ENCODE measurements at regions not wholly inside any gene's neighbourhood (a gene's known extent, or its start where the extent isn't known, plus 50 kb on each side); places are given as distances from the start of the nearest gene placed in this dataset.

- no peaks in the 10 kb centered on the region for H3K36me3 ChIP-seq (ENCODE audit: control insufficient read depth, insufficient read depth, low read length)
- H3K4me1 ChIP-seq (ENCODE audit: control insufficient read depth, insufficient read depth, low read length): no peaks in the 10 kb centered on the region
- H3K9me3 ChIP-seq (ENCODE audit: control insufficient read depth, insufficient read depth, low read length): no peaks in the 10 kb centered on the region
- no peak for DNase-seq (ENCODE audit: low read depth in 4 of 6, low spot score in 6 of 6)
- WGBS (ENCODE audit: insufficient coverage): 83% methylated on average over 3 of the region's 7 CpGs
- H3K4me3 ChIP-seq (ENCODE audit: low read depth, low read length): no peak overlapping the region
- no peak overlapping the region for H3K27ac ChIP-seq (ENCODE audit: low read depth, low read length)
- H3K27me3 ChIP-seq (ENCODE audit: control insufficient read depth, insufficient read depth, low read length): no peaks in the 10 kb centered on the region
Measured at GRCh38 chr10:8238986-8239385, 184.5 kb downstream of the GATA3 start.

- 80% methylated on average over 1 of the region's 2 CpGs for WGBS (ENCODE audit: insufficient coverage)
- Histone ChIP-seq H3K4me1 (ENCODE audit: control insufficient read depth, insufficient read depth, low read length) (no peaks in the 10 kb centered on the region), H3K27me3 (ENCODE audit: control insufficient read depth, insufficient read depth, low read length) (no peaks in the 10 kb centered on the region), H3K9me3 (ENCODE audit: control insufficient read depth, insufficient read depth, low read length) (no peaks in the 10 kb centered on the region), H3K36me3 (ENCODE audit: control insufficient read depth, insufficient read depth, low read length) (no peaks in the 10 kb centered on the region), H3K4me3 (ENCODE audit: low read depth, low read length) (no peak overlapping the region), H3K27ac (ENCODE audit: low read depth, low read length) (no peak overlapping the region)
- no peak for DNase-seq (ENCODE audit: low read depth in 4 of 6, low spot score in 6 of 6)
Measured at GRCh38 chr10:8240861-8241260, 186.4 kb downstream of the GATA3 start.

GRCh38 chr10:8242295-8242872, 187.9 kb downstream of the GATA3 start:
- DNase-seq (ENCODE audit: low read depth in 4 of 6, low spot score in 6 of 6): no peak
- Histone ChIP-seq H3K27me3 (ENCODE audit: control insufficient read depth, insufficient read depth, low read length) (no peaks in the 10 kb centered on the region), H3K27ac (ENCODE audit: low read depth, low read length) (no peak overlapping the region), H3K4me3 (ENCODE audit: low read depth, low read length) (no peak overlapping the region), H3K4me1 (ENCODE audit: control insufficient read depth, insufficient read depth, low read length) (no peaks in the 10 kb centered on the region), H3K36me3 (ENCODE audit: control insufficient read depth, insufficient read depth, low read length) (no peaks in the 10 kb centered on the region), H3K9me3 (ENCODE audit: control insufficient read depth, insufficient read depth, low read length) (no peaks in the 10 kb centered on the region)
- WGBS (ENCODE audit: insufficient coverage): 92% methylated on average over 5 of the region's 8 CpGs

GRCh38 chr10:8245131-8245813, 190.8 kb downstream of the GATA3 start:
- Histone ChIP-seq H3K4me3 (ENCODE audit: low read depth, low read length) (no peak overlapping the region), H3K9me3 (ENCODE audit: control insufficient read depth, insufficient read depth, low read length) (no peaks in the 10 kb centered on the region), H3K4me1 (ENCODE audit: control insufficient read depth, insufficient read depth, low read length) (no peaks in the 10 kb centered on the region), H3K27me3 (ENCODE audit: control insufficient read depth, insufficient read depth, low read length) (no peaks in the 10 kb centered on the region), H3K27ac (ENCODE audit: low read depth, low read length) (no peak overlapping the region), H3K36me3 (ENCODE audit: control insufficient read depth, insufficient read depth, low read length) (no peaks in the 10 kb centered on the region)
- DNase-seq (ENCODE audit: low read depth in 4 of 6, low spot score in 6 of 6): no peak
- WGBS (ENCODE audit: insufficient coverage): 83% methylated on average over 1 of the region's 8 CpGs

GRCh38 chr10:8245814-8246142, 191.3 kb downstream of the GATA3 start:
- WGBS (ENCODE audit: insufficient coverage): 90% methylated on average over 3 of the region's 3 CpGs
- DNase-seq (ENCODE audit: low read depth in 4 of 6, low spot score in 6 of 6): no peak

GRCh38 chr10:8246548-8246947, 192.1 kb downstream of the GATA3 start:
- Histone ChIP-seq H3K4me1 (ENCODE audit: control insufficient read depth, insufficient read depth, low read length) (no peaks in the 10 kb centered on the region), H3K9me3 (ENCODE audit: control insufficient read depth, insufficient read depth, low read length) (no peaks in the 10 kb centered on the region), H3K27me3 (ENCODE audit: control insufficient read depth, insufficient read depth, low read length) (no peaks in the 10 kb centered on the region), H3K36me3 (ENCODE audit: control insufficient read depth, insufficient read depth, low read length) (no peaks in the 10 kb centered on the region), H3K4me3 (ENCODE audit: low read depth, low read length) (no peak overlapping the region), H3K27ac (ENCODE audit: low read depth, low read length) (no peak overlapping the region)
- 100% methylated on average over 2 of the region's 2 CpGs for WGBS (ENCODE audit: insufficient coverage)
- DNase-seq (ENCODE audit: low read depth in 4 of 6, low spot score in 6 of 6): no peak

More at GRCh38 chr10:8245814-8246142, 191.3 kb downstream of the GATA3 start:
- Histone ChIP-seq H3K27ac (ENCODE audit: low read depth, low read length) (no peak overlapping the region), H3K27me3 (ENCODE audit: control insufficient read depth, insufficient read depth, low read length) (no peaks in the 10 kb centered on the region), H3K9me3 (ENCODE audit: control insufficient read depth, insufficient read depth, low read length) (no peaks in the 10 kb centered on the region), H3K4me1 (ENCODE audit: control insufficient read depth, insufficient read depth, low read length) (no peaks in the 10 kb centered on the region), H3K4me3 (ENCODE audit: low read depth, low read length) (no peak overlapping the region), H3K36me3 (ENCODE audit: control insufficient read depth, insufficient read depth, low read length) (no peaks in the 10 kb centered on the region)

GRCh38 chr10:8247191-8247590, 192.7 kb downstream of the GATA3 start:
- no peak overlapping the region for H3K4me3 ChIP-seq (ENCODE audit: low read depth, low read length)
- no peaks in the 10 kb centered on the region for H3K27me3 ChIP-seq (ENCODE audit: control insufficient read depth, insufficient read depth, low read length)
- H3K4me1 ChIP-seq (ENCODE audit: control insufficient read depth, insufficient read depth, low read length): no peaks in the 10 kb centered on the region
- no peaks in the 10 kb centered on the region for H3K36me3 ChIP-seq (ENCODE audit: control insufficient read depth, insufficient read depth, low read length)
- H3K27ac ChIP-seq (ENCODE audit: low read depth, low read length): no peak overlapping the region
- WGBS (ENCODE audit: insufficient coverage): no CpG with 5 or more reads among the region's 2 CpGs
- no peaks in the 10 kb centered on the region for H3K9me3 ChIP-seq (ENCODE audit: control insufficient read depth, insufficient read depth, low read length)
- no peak for DNase-seq (ENCODE audit: low read depth in 4 of 6, low spot score in 6 of 6)

- no peaks in the 10 kb centered on the region for H3K36me3 ChIP-seq (ENCODE audit: control insufficient read depth, insufficient read depth, low read length)
- H3K9me3 ChIP-seq (ENCODE audit: control insufficient read depth, insufficient read depth, low read length): no peaks in the 10 kb centered on the region
- no peak overlapping the region for H3K4me3 ChIP-seq (ENCODE audit: low read depth, low read length)
- WGBS (ENCODE audit: insufficient coverage): no CpG with 5 or more reads among the region's 2 CpGs
- no peak overlapping the region for H3K27ac ChIP-seq (ENCODE audit: low read depth, low read length)
- no peak for DNase-seq (ENCODE audit: low read depth in 4 of 6, low spot score in 6 of 6)
- H3K27me3 ChIP-seq (ENCODE audit: control insufficient read depth, insufficient read depth, low read length): no peaks in the 10 kb centered on the region
- H3K4me1 ChIP-seq (ENCODE audit: control insufficient read depth, insufficient read depth, low read length): no peaks in the 10 kb centered on the region
Measured at GRCh38 chr10:8248868-8249267, 194.4 kb downstream of the GATA3 start.

GRCh38 chr10:8254350-8254749, 199.9 kb downstream of the GATA3 start:
- Histone ChIP-seq H3K4me3 (ENCODE audit: low read depth, low read length) (no peak overlapping the region), H3K27me3 (ENCODE audit: control insufficient read depth, insufficient read depth, low read length) (no peaks in the 10 kb centered on the region), H3K36me3 (ENCODE audit: control insufficient read depth, insufficient read depth, low read length) (no peaks in the 10 kb centered on the region), H3K27ac (ENCODE audit: low read depth, low read length) (no peak overlapping the region), H3K9me3 (ENCODE audit: control insufficient read depth, insufficient read depth, low read length) (no peaks in the 10 kb centered on the region), H3K4me1 (ENCODE audit: control insufficient read depth, insufficient read depth, low read length) (no peaks in the 10 kb centered on the region)
- WGBS (ENCODE audit: insufficient coverage): no CpG with 5 or more reads among the region's 1 CpG
- DNase-seq (ENCODE audit: low read depth in 4 of 6, low spot score in 6 of 6): no peak

GRCh38 chr10:8255301-8255700, 200.8 kb downstream of the GATA3 start:
- DNase-seq (ENCODE audit: low read depth in 4 of 6, low spot score in 6 of 6): no peak
- Histone ChIP-seq H3K27me3 (ENCODE audit: control insufficient read depth, insufficient read depth, low read length) (no peaks in the 10 kb centered on the region), H3K36me3 (ENCODE audit: control insufficient read depth, insufficient read depth, low read length) (no peaks in the 10 kb centered on the region), H3K9me3 (ENCODE audit: control insufficient read depth, insufficient read depth, low read length) (no peaks in the 10 kb centered on the region), H3K27ac (ENCODE audit: low read depth, low read length) (no peak overlapping the region), H3K4me1 (ENCODE audit: control insufficient read depth, insufficient read depth, low read length) (no peaks in the 10 kb centered on the region), H3K4me3 (ENCODE audit: low read depth, low read length) (no peak overlapping the region)
- no CpG with 5 or more reads among the region's 1 CpG for WGBS (ENCODE audit: insufficient coverage)
